Large intestine (tissue), 3 donors: ENCODE measurements at regions not wholly inside any gene's neighbourhood (a gene's known extent, or its start where the extent isn't known, plus 50 kb on each side); places are given as distances from the start of the nearest gene placed in this dataset.
A peak's percentile ranks its signal among the peaks of the same experiment; 100 is the strongest.

ENCODE experiments used
- DNase-seq, 2 donors: peaks; one replicate each; pipeline versions ENCODE4 v3.0.0 to v3.0.0-alpha.2; 2013
- H3K27ac ChIP-seq: one replicate; pipeline ENCODE4 v1.5.1; 2013; ENCODE audit warnings: low read length
- H3K27me3 ChIP-seq: 2 replicates; pipeline ENCODE4 v1.6.1; 2013; ENCODE audit warnings: low read length; ENCODE audit not compliant: control insufficient read depth, insufficient read depth
- H3K36me3 ChIP-seq: 2 replicates; pipeline ENCODE4 v1.6.1; 2013; ENCODE audit warnings: low read length; ENCODE audit not compliant: control insufficient read depth, insufficient read depth
- H3K4me1 ChIP-seq: one replicate; pipeline ENCODE4 v1.6.1; 2013; ENCODE audit warnings: low read length; ENCODE audit not compliant: control insufficient read depth, insufficient read depth
- H3K4me3 ChIP-seq: one replicate; pipeline ENCODE4 v1.5.1; 2013; ENCODE audit warnings: low read length
- H3K9me3 ChIP-seq: one replicate; pipeline ENCODE4 v1.6.1; 2013; ENCODE audit warnings: mild to moderate bottlenecking, low read depth, low read length, moderate library complexity; ENCODE audit not compliant: control insufficient read depth
- WGBS: methylation state at CpG from one replicate; pipeline ENCODE4 v1.1.5; 2013; ENCODE audit warnings: low lambda C conversion rate; ENCODE audit not compliant: insufficient coverage; 5-methylcytosine and 5-hydroxymethylcytosine counted together

GRCh38 chr10:107831772-107832171, 667.3 kb upstream of the SORCS1 start:
- Histone ChIP-seq H3K4me3 (no peak overlapping the region), H3K36me3 (no peaks in the 10 kb centered on the region), H3K4me1 (no peaks in the 10 kb centered on the region), H3K9me3 (no peaks in the 10 kb centered on the region), H3K27ac (no peak overlapping the region), H3K27me3 (no peaks in the 10 kb centered on the region)
- 83% methylated on average over 1 of the region's 2 CpGs for WGBS
- no peak for DNase-seq

DNA sequence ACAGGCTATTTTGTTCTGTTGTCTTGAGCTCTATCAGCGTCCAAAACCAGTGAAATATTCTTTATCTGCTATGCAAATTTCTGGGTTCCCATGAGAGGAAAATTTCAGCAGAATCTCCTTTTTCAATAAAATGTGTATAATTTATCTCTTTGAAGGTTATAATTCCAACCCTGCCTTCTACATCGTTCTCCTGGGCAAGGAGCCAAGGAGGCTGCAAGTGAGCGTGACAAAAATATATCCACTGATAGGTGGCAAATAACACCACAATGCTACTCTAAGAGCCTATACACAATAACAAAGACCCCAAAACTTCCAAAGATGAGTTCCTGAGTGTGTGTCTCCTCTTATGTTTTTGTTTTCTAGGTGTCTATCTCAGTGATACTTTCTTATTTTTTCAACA, 664.7 kb upstream of the SORCS1 start:
- Histone ChIP-seq H3K9me3 (no peaks in the 10 kb centered on the region), H3K4me3 (no peak overlapping the region), H3K4me1 (no peaks in the 10 kb centered on the region), H3K36me3 (no peaks in the 10 kb centered on the region), H3K27ac (no peak overlapping the region), H3K27me3 (no peaks in the 10 kb centered on the region)
- DNase-seq: no peak
- 100% methylated on average over 1 of the region's 3 CpGs for WGBS

DNA sequence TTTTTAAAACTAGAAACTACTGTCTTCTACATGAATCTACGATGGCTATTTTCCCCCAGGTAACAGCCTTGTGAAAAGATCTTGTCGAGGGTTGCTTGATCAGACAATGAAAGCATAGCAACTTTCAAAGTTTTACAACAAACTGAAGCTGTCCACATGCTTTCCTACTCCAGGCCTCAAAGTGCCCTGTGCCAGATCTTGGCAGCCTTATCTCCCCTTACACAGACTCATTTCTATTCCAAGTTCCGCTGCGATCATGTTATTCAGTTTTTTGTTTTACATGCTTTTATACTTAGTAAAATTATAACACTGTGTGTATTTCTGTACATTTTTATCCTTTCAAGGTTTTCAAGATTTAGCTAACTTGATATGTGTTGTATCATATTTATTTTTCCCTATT, 661.7 kb upstream of the SORCS1 start:
- Histone ChIP-seq H3K27ac (no peak overlapping the region), H3K36me3 (no peaks in the 10 kb centered on the region), H3K4me3 (no peak overlapping the region), H3K27me3 (no peaks in the 10 kb centered on the region), H3K4me1 (no peaks in the 10 kb centered on the region), H3K9me3 (no peaks in the 10 kb centered on the region)
- no peak for DNase-seq
- WGBS: 82% methylated on average over 2 of the region's 4 CpGs

DNA sequence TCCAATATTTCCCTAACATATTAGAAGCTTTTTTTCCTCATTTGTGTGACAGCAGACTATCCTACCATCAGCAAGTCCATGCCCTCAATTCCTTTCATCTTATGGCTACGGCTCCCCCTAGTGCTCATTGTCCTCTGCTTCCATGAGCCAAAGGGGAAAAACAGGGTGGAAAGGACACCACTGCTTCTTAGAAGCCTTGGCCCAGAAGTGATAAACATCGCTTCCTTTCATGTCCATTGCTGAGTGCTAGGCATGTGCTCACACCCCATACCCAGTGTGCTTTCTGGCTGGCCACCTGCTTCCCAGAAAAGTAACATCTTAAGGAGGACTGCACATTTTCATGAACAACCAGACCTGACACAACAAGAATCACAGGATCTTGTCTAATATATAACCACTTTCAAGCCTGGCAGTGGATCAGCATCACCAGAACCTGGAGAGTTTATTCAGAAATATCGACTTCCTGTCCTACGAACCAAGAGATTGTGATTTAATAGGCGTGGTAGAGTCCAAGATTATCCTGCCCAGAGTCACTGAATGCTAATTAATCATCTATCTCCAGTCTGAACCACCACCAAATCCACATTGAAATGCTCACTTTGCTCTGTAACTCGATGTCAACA, 650.5 kb upstream of the SORCS1 start:
- no peak overlapping the region for H3K27ac ChIP-seq
- H3K4me1 ChIP-seq: no peaks in the 10 kb centered on the region
- no peaks in the 10 kb centered on the region for H3K36me3 ChIP-seq
- no peaks in the 10 kb centered on the region for H3K27me3 ChIP-seq
- H3K9me3 ChIP-seq: no peaks in the 10 kb centered on the region
- H3K4me3 ChIP-seq: no peak overlapping the region
- peak; percentile 16 to 33 for DNase-seq
- WGBS: 76% methylated on average over 3 of the region's 6 CpGs

- no peaks in the 10 kb centered on the region for H3K27me3 ChIP-seq
- 84% methylated on average over 5 of the region's 8 CpGs for WGBS
- no peak overlapping the region for H3K27ac ChIP-seq
- H3K9me3 ChIP-seq: no peaks in the 10 kb centered on the region
- no peaks in the 10 kb centered on the region for H3K36me3 ChIP-seq
- H3K4me3 ChIP-seq: no peak overlapping the region
- no peaks in the 10 kb centered on the region for H3K4me1 ChIP-seq
- DNase-seq: peak in 1 of 2 donors; percentile 2
These were observed 649.1 kb upstream of the SORCS1 start for GRCh38 chr10:107813451-107814162.

DNA sequence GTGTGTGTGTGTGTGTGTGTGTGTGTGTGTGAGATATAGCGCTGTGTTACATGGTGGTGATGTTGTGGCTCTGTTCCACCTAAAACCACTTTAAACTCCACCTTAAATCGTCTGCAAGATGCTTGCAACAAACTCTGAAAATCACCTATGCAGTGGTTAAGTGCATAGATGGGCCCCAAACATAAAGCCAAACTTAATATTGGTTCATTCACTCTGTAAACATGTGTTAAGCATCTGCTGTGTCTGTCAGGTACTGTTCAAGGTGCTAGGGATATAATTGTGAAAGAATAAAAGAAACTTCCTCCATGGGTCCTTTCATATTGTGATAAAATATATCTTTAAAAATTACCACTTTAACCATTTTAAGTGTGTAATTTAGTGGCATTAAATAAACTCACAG, 645.4 kb upstream of the SORCS1 start:
- Histone ChIP-seq H3K27me3 (no peaks in the 10 kb centered on the region), H3K4me3 (no peak overlapping the region), H3K36me3 (no peaks in the 10 kb centered on the region), H3K4me1 (no peaks in the 10 kb centered on the region), H3K9me3 (no peaks in the 10 kb centered on the region), H3K27ac (no peak overlapping the region)
- no CpG with 5 or more reads among the region's 2 CpGs for WGBS
- no peak for DNase-seq

DNA sequence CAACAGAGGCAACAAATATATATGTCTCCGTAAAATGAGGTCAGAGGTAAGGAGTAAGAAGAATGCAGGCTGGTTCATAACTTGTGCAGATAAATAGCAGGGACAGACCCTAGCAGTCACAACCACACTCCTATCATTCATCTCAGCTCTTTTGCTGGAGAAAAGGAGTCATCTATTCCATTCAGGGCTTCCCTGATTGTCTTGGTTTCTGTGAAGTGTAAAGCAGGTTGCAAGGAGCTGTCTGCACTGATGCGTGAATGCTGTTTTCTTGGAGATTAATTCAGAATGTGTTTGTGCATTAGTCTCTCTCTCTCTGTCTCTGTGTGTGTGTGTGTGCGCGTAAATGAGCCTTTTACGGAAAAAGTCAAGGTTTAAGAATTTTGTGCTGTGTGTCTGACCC, 643.3 kb upstream of the SORCS1 start:
- WGBS: no CpG with 5 or more reads among the region's 5 CpGs
- Histone ChIP-seq H3K4me3 (no peak overlapping the region), H3K27me3 (no peaks in the 10 kb centered on the region), H3K4me1 (no peaks in the 10 kb centered on the region), H3K36me3 (no peaks in the 10 kb centered on the region), H3K27ac (no peak overlapping the region), H3K9me3 (no peaks in the 10 kb centered on the region)
- no peak for DNase-seq

- Histone ChIP-seq H3K27ac (no peak overlapping the region), H3K9me3 (no peaks in the 10 kb centered on the region), H3K36me3 (no peaks in the 10 kb centered on the region), H3K4me1 (no peaks in the 10 kb centered on the region), H3K27me3 (no peaks in the 10 kb centered on the region), H3K4me3 (no peak overlapping the region)
- no CpG with 5 or more reads among the region's 1 CpG for WGBS
- DNase-seq: no peak
These were observed 641.5 kb upstream of the SORCS1 start for GRCh38 chr10:107806026-107806425.

- DNase-seq: no peak
- no peaks in the 10 kb centered on the region for H3K9me3 ChIP-seq
- no peaks in the 10 kb centered on the region for H3K36me3 ChIP-seq
These were observed 639.0 kb upstream of the SORCS1 start for GRCh38 chr10:107803546-107803945.

DNA sequence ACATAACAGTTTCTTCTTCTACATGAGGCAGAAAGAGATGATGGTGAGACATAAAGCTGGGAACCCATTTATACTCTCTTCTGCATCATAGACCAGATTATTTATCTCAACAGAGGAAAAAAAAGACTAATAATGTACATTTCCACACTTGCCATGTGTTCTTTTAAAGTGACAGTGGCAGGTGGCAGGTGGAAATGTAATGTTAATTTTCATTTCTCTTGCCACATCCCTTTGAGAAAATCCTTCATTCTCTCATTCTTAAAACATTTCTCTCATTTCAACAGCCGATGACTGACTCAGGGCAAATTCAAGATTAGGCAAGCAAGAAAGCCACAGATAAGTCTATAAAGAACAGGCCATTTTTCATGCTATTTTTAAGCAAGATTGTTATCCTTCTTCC, 635.6 kb upstream of the SORCS1 start:
- Histone ChIP-seq H3K27ac (no peak overlapping the region), H3K27me3 (no peaks in the 10 kb centered on the region), H3K36me3 (no peaks in the 10 kb centered on the region), H3K4me3 (no peak overlapping the region), H3K9me3 (no peaks in the 10 kb centered on the region), H3K4me1 (no peaks in the 10 kb centered on the region)
- DNase-seq: no peak
- WGBS: no CpG with 5 or more reads among the region's 1 CpG

More at GRCh38 chr10:107803546-107803945, 639.0 kb upstream of the SORCS1 start:
- Histone ChIP-seq H3K27ac (no peak overlapping the region), H3K27me3 (no peaks in the 10 kb centered on the region), H3K4me3 (no peak overlapping the region), H3K4me1 (no peaks in the 10 kb centered on the region)
- WGBS: no CpG with 5 or more reads among the region's 4 CpGs

DNA sequence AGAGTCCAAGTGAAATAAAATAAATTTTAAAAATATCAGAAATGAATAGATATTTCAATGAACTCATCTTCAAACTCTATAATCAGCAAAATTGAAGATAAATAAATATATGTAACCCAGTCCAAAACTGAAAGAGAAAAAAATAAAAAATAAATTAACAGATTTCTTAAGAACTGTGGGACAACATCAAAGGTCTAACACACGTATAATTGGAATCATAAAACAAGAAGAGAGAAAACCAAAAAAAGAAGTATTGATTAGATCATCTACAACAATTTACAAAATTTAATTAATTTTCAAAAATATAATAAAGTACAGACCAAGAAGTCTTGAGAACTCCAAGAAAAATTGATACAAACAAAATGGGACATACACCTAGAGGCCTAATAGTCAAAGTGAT, 625.8 kb upstream of the SORCS1 start:
- DNase-seq: no peak
- no peak overlapping the region for H3K4me3 ChIP-seq
- 100% methylated on average over 1 of the region's 1 CpG for WGBS
- no peaks in the 10 kb centered on the region for H3K4me1 ChIP-seq
- no peaks in the 10 kb centered on the region for H3K27me3 ChIP-seq
- H3K9me3 ChIP-seq: peaks cover 3% of the 10 kb centered on the region
- H3K36me3 ChIP-seq: no peaks in the 10 kb centered on the region
- no peak overlapping the region for H3K27ac ChIP-seq
